ENCODE measurements at regions not wholly inside any gene's neighbourhood (a gene's known extent, or its start where the extent isn't known, plus 50 kb on each side); places are given as distances from the start of the nearest gene placed in this dataset.
"Not testable (repeated sequence)": the region's sequence is repeated elsewhere in the genome, so short reads cannot be mapped to it uniquely, and the experiment has no call there.

- FAIRE-seq: no peak
Observed at GRCh38 chr4:98828801-98829200, 100.1 kb downstream of the EIF4E start.

DNA sequence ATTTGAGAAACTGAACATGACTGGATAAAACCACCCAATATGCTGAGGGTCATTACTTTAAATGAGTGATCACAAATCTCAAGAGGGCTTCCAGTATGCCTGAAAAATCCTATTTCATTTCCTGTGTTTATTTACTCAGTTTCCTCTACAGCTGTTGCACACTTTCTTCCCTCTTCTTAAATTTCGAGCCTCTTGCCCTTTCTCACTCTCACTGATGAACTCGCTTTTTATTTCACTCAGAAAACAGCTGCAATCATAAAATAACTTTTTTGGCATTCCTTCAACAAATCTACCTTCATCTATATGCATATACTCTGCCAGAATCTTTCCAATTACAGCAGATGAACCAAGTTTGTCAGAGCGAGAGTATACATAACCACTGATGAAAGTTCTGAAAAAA lies 101.3 kb downstream of the EIF4E start:
- FAIRE-seq: no peak

- FAIRE-seq: no peak
Observed at GRCh38 chr4:98822144-98822543, 106.8 kb downstream of the EIF4E start.

GRCh38 chr4:98818116-98818515 lies 110.8 kb downstream of the EIF4E start:
- FAIRE-seq: not testable (repeated sequence)

DNA sequence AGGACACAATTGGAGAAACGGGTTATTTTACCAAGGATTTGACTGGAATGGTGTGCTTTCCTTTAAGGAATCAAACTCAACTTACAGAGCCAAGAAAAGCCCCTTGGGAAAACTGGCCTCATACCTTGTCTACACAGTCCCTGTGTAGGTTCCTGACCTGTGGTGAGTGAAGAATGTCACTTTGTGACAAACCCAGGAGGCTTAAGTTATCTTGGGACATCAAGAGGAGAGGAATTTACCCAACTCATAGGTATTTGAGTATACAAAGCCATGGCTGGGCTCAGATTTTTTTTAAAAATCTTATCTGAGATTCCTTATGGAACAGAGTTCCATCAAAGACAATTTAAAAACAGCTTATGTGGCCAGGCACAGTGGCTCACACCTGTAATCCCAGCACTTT lies 112.1 kb downstream of the EIF4E start:
- no peak for FAIRE-seq

GRCh38 chr4:98816386-98816785 lies 112.5 kb downstream of the EIF4E start:
- FAIRE-seq: no peak

- no peak for FAIRE-seq
Observed at GRCh38 chr4:98804403-98804802, 124.5 kb downstream of the EIF4E start.

GRCh38 chr4:98803251-98803650 lies 125.7 kb downstream of the EIF4E start:
- FAIRE-seq: no peak

DNA sequence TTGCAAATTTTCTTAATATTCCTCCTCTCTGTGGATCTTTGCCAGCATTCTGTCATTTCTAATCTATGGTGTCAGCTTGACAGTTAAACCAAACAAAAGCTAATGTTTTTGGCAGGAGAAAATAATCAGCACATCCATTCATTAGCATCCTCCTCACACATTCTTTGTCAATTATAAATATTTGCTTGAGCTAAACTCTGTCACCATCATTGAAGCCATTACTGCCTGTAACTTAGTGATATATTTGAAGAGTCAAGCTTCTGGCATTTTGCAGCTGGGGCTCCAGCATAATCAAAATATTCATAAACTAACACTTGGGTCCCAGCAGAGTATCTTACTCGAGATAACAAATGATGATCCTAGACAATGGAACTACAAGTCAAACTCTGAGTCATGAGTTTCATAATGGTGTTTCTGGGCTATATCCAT lies 126.1 kb downstream of the EIF4E start:
- no peak for FAIRE-seq

DNA sequence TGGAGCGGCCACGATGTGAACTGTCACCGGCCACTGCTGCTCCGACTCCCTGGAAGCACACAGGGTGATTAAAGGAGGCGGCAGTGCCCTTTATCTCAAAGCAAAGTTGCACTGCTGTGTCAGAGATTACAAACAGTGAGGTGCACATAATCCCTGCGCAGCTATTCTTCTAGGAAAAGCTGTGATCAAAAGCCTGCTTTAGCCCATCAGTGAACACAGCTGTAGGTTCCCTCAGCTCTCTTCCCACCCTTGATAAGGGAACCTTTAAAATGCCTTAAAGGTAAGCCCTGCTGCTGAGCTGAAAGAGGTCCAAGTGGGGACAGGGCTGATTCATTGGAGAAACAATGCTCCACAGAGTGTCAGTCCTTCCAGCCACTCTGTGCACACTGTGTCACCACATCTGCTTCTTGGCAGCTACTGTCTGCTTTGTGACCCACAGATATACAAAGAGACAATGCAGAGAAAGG lies 127.6 kb downstream of the EIF4E start:
- FAIRE-seq: no peak

- no peak for FAIRE-seq
Observed at GRCh38 chr4:98796991-98797390, 131.9 kb downstream of the EIF4E start.

GRCh38 chr4:98794565-98795205 lies 134.2 kb downstream of the EIF4E start:
- no peak for FAIRE-seq

GRCh38 chr4:98793658-98794057 lies 135.2 kb upstream of the TSPAN5 start:
- no peak for FAIRE-seq

DNA sequence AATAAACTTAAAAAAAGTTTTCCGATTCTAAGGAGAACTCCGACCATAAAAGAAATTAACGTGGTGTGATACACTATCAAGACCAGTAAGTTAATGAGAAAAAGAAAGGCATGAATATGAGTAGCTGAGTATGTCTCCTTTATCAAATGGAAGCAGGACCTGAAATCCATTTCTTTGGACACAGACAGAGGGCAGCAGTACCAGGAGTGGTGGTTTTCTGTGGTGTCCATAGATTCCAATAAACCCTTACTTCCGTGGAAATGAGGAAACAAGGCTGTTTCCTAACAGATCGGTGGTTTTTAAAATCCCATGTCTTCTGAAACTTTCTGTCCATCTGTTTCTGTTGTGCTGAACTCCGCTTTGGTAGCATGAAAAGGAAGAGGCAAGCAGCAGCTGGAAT lies 128.5 kb upstream of the TSPAN5 start:
- FAIRE-seq: no peak

DNA sequence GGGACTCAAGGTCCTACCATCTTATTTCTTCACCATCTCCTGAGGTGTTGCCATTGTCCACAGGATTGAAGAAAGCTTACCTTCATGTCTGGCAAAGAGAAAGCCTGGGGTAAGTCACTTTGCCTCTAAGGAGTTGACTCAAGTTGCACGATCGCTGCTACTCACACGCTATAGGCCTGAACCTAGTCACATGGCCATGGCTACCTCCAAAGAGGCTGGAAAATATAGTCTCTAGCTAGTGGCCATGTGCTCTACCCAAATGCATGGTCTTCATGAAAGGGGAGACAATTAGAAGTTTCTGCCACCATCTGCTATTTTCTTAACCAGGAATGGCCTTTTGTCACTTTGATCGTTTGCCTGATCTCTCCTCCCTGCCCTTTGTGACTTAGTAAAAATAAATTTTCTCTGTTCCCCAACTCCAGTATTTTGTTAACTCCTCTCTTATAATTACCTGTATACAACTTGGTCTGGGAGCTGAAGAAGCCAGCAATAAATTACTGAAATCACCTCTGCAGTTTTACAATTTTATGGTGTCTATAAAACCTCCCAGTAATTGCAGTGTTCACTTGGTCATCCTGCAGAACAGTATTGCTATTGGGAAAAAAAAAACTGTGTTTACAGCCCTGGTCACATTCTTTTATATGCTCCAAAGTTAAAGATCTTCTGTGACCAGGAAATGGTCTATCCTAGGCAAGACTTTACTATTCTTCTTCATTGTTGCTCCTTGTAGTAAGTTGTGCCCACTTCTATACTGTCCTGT lies 126.7 kb upstream of the TSPAN5 start:
- peak; percentile 51 for FAIRE-seq

DNA sequence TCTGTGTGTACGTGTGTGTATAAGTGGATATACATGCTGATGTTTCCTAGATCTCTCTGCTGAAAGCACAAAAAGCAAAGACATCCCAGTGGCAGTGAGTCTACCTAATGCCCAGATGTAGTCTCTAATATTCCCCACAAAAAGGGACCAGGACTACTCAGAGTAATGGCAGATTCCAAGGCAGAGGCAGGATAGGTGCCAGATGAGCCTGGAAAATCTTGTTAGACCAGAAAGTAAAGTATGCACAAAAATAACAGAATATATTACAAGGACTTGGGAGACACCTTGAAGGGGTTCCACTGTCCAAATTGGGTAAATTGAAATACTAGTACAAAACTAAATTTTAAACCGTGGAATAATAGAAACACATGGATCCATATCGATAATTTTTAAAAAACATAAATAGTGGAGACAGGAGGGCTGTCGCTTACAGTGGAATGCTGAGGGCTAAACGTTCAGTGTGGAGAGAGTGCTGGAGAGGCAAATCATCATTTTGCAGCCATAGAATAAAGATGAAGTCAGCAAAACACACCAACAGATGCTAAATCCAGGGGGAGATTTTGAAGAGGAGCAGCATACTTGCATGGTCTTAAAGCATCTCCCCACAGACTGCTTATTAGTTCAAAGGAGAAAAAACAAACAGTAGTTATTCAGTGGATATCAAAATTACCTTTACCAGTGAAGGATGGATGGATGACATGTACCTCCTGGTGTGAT lies 123.4 kb upstream of the TSPAN5 start:
- FAIRE-seq: no peak

- FAIRE-seq: no peak
Observed at GRCh38 chr4:98780926-98781325, 122.5 kb upstream of the TSPAN5 start.

- FAIRE-seq: no peak
Observed at GRCh38 chr4:98779088-98779487, 120.7 kb upstream of the TSPAN5 start.

GRCh38 chr4:98778206-98778605 lies 119.8 kb upstream of the TSPAN5 start:
- no peak for FAIRE-seq

- FAIRE-seq: peak; percentile 33
Observed at GRCh38 chr4:98775672-98776071, 117.3 kb upstream of the TSPAN5 start.

DNA sequence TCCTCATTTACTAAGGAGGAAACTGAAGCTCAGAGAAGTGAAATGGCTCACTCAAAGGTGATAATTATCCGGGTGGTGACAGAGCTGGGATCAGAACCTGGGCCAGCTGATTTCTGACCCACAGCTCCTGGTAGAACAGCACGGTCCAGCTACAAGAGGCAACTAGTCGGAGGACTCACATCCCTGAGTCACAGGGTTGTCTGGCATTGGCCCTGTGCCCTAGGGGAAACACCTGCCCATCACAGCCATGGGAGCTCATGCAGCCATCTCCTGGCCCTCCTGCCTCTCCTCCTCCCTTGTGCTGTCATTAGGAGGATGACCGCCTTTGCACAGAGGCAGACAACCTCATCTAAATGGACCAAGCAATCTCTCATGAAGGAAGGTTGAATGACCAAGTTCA lies 115.2 kb upstream of the TSPAN5 start:
- no peak for FAIRE-seq

- FAIRE-seq: no peak
Observed at GRCh38 chr4:98771959-98772632, 113.7 kb upstream of the TSPAN5 start.

GRCh38 chr4:98765771-98766170 lies 107.4 kb upstream of the TSPAN5 start:
- FAIRE-seq: no peak

All from colon (tissue), 2 donors.